HG03135 (cell line): ENCODE measurements at regions not wholly inside any gene's neighbourhood (a gene's known extent, or its start where the extent isn't known, plus 50 kb on each side); places are given as distances from the start of the nearest gene placed in this dataset.

Experiments
- ATAC-seq: cut with Tn5 transposase; IDR thresholded peaks from one replicate; pipeline ENCODE4 v1.9.1; 2021; ENCODE audit warnings: mild to moderate bottlenecking, moderate library complexity; ENCODE audit not compliant: unreplicated experiment

GRCh38 chr7:130878785-130879184 lies 144.8 kb upstream of the KLF14 start:
- ATAC-seq = no peak

- no peak for ATAC-seq
Observed at GRCh38 chr7:130879191-130879590, 145.2 kb upstream of the KLF14 start.

GRCh38 chr7:130880668-130881067 lies 146.7 kb upstream of the KLF14 start:
- ATAC-seq = no peak

GRCh38 chr7:130881091-130881798 lies 147.2 kb upstream of the KLF14 start:
- ATAC-seq = no peak

GRCh38 chr7:130881799-130882141 lies 147.8 kb upstream of the KLF14 start:
- ATAC-seq = no peak

- no peak for ATAC-seq
Observed at GRCh38 chr7:130882396-130882795, 148.4 kb upstream of the KLF14 start.

GRCh38 chr7:130883928-130884327 lies 149.9 kb upstream of the KLF14 start:
- ATAC-seq = no peak

GRCh38 chr7:130884437-130885417 lies 150.7 kb upstream of the KLF14 start:
- ATAC-seq = no peak

GRCh38 chr7:130886438-130887135 lies 152.6 kb upstream of the KLF14 start:
- ATAC-seq = no peak

GRCh38 chr7:130887182-130887956 lies 153.4 kb upstream of the KLF14 start:
- no peak for ATAC-seq

GRCh38 chr7:130887957-130888371 lies 154.0 kb upstream of the KLF14 start:
- no peak for ATAC-seq

GRCh38 chr7:130888468-130888867 lies 154.5 kb upstream of the KLF14 start:
- ATAC-seq = no peak

- ATAC-seq = no peak
Observed at GRCh38 chr7:130890176-130891020, 156.4 kb upstream of the KLF14 start.

GRCh38 chr7:130891254-130892094 lies 157.5 kb upstream of the KLF14 start:
- no peak for ATAC-seq

GRCh38 chr7:130893441-130893894 lies 159.5 kb upstream of the KLF14 start:
- no peak for ATAC-seq

- no peak for ATAC-seq
Observed at GRCh38 chr7:130894146-130894908, 160.3 kb upstream of the KLF14 start.

- ATAC-seq = no peak
Observed at GRCh38 chr7:130894909-130895750, 161.1 kb upstream of the KLF14 start.
